NCI-H1092 (cell line): ENCODE measurements at regions not wholly inside any gene's neighbourhood (a gene's known extent, or its start where the extent isn't known, plus 50 kb on each side); places are given as distances from the start of the nearest gene placed in this dataset.
A peak's percentile ranks its signal among the peaks of the same experiment; 100 is the strongest.
"Not testable (repeated sequence)": the region's sequence is repeated elsewhere in the genome, so short reads cannot be mapped to it uniquely, and the experiment has no call there.

Experiments
- DNase-seq: peaks from one replicate; lab custom pipeline; 2025; lab: John Stamatoyannopoulos, UW

DNA sequence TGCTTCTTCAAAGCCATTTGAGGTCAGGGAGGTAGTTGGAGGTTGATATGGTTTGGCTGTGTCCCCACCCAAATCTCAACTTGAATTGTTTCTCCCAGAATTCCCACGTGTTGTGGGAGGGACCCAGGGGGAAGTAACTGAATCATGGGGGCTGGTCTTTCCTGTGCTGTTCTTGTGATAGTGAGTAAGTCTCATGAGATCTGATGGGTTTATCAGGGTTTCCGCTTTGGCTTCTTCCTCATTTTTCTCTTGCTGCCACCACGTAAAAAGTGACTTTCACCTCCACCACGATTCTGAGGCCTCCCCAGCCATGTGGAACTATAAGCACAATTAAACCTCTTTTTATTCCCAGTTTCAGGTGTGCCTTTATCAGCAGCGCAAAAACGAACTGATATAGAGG lies 62.5 kb upstream of the NFE2L3 start:
- DNase-seq, result not testable (repeated sequence)

DNA sequence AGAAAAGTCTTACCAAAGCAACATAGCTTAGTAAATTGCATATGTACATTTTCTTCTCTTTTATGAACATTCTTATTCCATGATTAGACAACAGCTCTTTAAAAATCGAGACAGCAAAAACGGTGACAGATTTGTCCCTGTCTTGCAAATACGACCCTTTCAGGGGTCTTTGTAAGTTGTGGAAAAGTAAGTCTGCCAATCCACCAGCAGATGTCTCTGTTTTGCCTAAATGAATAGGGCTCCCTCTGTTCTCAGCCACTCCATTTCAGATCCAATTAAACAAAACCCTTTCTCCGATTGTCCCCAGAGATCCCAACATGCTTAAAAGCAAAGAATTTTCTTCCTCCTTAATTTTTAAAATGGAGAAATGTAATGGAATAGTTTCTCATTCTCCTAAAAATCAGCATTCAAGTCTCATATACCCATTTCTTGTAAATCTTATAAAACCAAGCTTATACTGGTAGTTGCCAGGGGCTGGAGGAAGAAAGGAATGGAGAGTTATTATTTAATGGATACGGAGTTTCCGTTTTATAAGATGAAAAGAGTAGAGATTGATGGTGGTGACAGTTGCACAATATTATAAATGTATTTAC lies 61.0 kb upstream of the NFE2L3 start:
- peak; percentile 66 for DNase-seq

DNA sequence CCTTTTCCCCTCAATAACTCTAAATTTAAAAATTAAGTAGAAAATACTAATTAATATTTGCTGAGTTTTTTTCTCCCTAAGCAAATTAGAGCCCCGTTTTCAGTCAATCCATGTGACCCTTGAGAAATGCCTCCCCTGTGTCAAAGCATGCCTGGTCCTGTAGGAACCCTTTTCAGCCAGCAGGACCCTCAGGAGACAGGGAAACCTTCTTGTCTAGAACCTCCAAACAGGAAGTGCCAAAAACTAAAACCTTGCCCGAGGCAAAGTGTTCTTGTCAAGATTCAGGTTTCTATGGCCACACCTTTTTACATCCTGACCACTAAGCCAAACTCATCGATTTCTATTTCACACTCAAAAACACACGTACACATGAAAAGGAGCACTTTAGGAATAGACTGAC lies 60.1 kb upstream of the NFE2L3 start:
- no peak for DNase-seq

DNA sequence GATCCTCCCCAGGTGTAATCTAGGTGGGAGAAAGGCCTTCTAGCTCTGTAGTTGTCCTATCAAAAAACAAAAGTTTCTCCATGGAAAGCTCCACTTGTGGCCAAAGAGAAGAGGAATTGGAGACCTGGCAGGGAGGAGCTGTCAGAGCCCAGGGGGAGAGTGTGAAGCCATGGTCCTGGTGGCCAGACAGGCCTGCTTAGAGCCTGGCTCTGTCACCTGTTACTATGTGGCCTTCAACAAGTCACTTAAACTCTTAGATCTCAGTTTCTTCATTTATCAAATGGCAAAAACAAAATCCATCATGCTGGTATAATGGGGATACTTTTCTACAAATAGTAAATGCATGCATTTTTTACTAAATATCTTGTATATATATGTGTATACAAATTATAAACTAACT lies 59.0 kb upstream of the NFE2L3 start:
- no peak for DNase-seq

DNA sequence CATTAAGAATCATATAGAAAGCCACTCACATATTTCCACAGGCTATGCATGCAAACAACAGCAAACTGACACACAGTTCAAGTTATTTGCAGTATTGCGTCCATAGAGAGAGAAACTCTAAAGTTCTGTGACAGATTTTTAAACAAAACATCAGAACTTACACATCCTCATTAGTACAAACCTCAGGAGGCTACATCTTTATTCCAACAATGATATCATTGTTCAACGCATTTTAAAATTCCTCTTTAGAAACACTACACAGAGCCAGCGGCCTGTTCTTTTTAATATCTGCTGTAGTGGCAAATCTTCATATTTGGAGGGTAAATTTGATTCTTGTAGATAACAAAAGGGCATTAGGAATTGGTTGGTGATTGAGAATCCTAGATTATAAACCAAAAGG lies 55.9 kb upstream of the NFE2L3 start:
- no peak for DNase-seq

DNA sequence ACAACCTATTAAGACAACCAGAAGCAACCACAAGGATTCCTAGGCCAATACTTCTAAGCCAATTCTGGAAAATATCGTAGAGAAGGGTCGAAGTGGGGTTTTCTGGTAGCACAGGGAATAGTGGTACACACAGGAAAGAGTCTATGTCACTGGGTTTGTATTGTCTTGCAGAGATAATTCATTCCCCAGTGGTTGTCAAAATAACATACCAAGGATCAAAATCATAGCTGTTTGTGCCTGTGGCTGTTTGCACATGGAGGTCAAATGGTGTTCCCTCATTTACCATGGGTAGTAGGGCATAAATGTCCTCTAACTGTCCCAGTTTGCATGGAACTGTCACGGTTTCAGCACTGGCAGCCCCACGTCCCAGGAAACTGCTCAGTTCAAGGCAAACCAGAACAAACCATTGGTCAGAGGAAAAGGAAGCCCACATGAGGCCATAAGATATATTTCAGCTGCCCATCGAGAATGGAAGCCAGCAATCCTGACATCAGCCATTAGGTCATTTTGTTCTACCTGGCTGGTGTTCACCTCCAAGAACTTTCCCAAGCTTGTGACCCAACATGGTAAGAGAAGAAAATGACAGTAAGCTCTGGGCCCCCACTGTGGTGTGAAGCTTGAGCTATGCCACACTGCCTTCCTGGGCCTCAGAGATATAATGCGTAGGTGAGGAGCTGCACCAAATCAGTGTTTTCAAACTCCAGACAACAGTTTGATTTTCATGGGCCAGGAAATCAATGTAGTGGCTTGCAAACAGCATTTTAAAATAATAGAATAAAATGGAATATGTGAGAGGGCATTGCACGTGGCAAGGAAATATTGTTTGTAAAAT lies 53.9 kb upstream of the NFE2L3 start:
- DNase-seq, result no peak

DNA sequence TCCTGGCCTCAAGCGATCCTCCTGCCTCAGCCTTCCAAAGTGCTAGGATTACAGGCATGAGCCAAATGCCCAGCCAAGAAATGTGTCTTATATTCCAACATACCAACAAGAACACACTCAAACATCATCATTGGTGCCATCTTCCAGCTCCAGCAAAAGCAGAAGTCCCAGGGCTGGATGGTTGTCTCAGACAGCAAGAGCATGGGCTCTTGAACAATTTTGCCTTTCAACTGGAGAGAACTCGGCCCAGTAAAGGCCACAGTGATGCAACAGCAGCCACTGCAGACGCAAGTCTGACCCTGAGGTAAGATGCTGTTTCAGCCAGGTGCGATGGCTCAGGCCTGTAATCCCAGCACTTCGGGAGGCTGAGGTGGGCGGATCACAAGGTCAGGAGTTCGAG lies 52.8 kb upstream of the NFE2L3 start:
- no peak for DNase-seq

DNA sequence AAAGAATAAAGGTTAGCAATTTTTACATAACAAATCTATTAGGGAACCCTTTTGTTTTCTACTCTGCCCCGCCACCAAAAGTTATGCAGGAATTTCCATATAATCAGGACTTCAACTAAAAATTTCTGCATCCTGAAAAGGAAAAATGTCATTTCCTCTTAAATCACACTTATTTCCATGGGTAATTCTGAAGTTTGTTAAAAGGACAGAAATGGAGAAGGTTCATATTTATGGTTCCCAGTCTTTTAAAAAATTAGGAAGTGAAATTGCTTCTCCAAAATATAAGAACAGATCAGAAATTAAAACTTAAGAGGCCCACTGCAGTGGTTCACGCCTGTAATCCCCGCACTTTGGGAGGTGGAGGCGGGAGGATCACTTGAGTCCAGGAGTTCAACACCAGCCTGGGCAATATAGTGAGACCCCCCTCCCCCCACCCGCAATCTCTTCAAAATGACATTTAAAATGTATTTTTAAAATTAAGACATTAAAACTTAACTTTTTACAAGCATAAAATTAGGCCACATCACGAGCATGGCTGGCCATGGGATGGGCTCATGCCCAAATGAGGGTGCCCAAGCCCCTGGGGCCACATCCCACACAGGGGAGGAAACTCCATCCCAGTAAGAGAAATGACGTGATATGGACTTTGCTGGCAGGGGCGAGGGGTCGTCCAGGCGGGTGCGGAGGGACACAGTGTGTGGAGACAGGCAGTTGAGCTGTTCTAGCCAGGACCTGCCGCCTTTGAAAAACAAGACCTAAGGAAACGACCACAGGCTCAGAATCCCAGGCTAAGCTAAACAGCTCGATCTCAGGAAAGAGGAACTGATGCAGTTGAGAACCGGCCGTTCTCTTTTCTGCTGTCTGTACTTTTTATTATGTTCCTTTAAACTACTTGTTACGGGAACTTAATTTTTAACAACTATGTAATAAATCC lies 51.3 kb upstream of the NFE2L3 start:
- no peak for DNase-seq

DNA sequence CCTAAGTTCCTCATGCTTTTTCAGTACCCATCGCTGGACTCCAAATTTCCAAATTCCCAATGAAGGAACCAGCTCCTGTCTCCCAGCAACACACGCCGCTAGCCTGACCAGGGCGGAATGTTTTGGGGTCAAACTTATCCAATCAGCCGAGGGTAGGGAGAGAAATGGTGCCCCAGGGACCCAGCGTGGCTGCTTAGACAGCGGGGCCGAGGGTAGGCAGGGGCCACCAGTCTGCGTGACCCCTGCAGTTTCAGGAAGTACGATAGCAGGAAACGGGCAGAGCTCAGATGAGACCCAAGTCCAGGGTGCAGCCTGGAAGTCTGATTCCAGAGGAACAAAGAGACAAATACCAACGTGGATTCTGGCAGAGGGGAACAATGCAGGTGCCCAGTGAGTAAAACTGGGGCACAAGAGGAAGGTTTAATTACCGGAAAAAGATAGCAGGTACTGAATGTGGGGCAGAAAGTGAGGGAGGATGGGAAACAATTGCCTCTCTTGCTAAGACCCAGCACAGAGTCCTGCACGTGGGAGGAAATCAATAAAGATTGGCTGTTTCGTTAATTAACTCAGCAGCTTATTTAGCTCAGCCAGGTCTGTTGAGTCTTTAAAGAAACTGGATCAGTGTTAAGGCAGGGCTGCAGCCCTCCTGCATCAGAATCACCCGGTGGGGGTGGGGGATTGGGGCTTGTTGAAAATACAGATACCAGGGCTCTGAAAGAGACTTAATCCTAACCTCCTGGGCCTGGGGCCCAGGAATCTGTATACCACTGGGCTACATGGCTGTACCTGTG lies 50.4 kb upstream of the NFE2L3 start:
- no peak for DNase-seq

DNA sequence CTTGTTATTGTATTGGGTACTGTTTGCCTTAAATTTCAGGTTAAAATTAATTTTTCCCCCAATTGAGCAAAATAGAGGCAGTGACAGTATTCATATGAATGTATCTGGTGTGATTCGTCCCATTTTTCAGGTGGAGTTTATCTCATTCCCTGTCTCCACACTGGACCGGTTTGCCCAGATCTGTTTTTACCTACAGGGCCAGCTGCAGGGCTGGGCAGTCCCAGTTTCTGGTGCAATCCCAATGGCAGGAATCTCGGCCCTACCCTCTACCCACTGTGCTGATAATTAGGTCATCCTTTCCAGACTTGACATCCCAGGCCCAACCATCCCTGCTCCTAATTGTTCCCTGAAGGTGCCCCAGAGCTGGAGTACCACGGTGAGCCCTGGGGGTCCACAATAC lies 49.8 kb upstream of the NFE2L3 start:
- DNase-seq, result no peak
